Tibial artery (tissue), 4 donors: ENCODE measurements at regions not wholly inside any gene's neighbourhood (a gene's known extent, or its start where the extent isn't known, plus 50 kb on each side); places are given as distances from the start of the nearest gene placed in this dataset.

Source experiments
- DNase-seq, 2 donors: peaks; one replicate each; pipeline ENCODE4 v3.0.0-alpha.2; 2019
- H3K27ac ChIP-seq, 2 donors: fragments of 200-600 bp; sonication (generic) in 1 of 2; 1 replicate in 1 of 2; 2 replicates in 1 of 2; pipeline ENCODE4 v1.5.1; 2018 to 2019; ENCODE audit warnings: mild to moderate bottlenecking in 1 of 2
- H3K27me3 ChIP-seq, 2 donors: fragments of 200-600 bp; sonication (generic) in 1 of 2; one replicate each; pipeline versions ENCODE4 v1.5.1 to v1.6.0; 2016 to 2019
- H3K36me3 ChIP-seq, 3 donors: fragments of 200-600 bp; sonication (generic) in 2 of 3; one replicate each; pipeline ENCODE4 v1.5.1; 2016 to 2019; ENCODE audit warnings: mild to moderate bottlenecking in 2 of 3
- H3K4me1 ChIP-seq, 4 donors: fragments of 200-600 bp; sonication (generic) in 2 of 4; 1 replicate in 3 of 4; 2 replicates in 1 of 4; pipeline ENCODE4 v1.5.1; 2016 to 2019
- H3K4me3 ChIP-seq, 2 donors: fragments of 200-600 bp; sonication (generic) in 1 of 2; 1 replicate in 1 of 2; 2 replicates in 1 of 2; pipeline ENCODE4 v1.5.1; 2018 to 2019; ENCODE audit warnings: mild to moderate bottlenecking in 2 of 2
- H3K9me3 ChIP-seq, 3 donors: fragments of 200-600 bp; sonication (generic) in 1 of 3; one replicate each; pipeline ENCODE4 v1.5.1; 2016 to 2019
- CTCF ChIP-seq, 2 experiments: fragments of 200-600 bp in 1 of 2; fragments of 450-650 bp in 1 of 2; IDR thresholded peaks; one replicate each; pipeline ENCODE4 v1.5.1; 2017 to 2019; ENCODE audit warnings: antibody characterized with exemption in 2 of 2, mild to moderate bottlenecking in 1 of 2, moderate library complexity in 1 of 2
- intact Hi-C: fragments of 100-400 bp; cut with DNase I; formaldehyde crosslinking; loops from one replicate; pipeline ENCODE4 v1.15.0; 2023; ENCODE audit warnings: low total_unique reads

GRCh38 chr9:684941-685340, 156.6 kb upstream of the DMRT1 start:
- TF ChIP-seq CTCF (IDR thresholded peaks at IDR 0.05), result no peak
- DNase-seq, result no peak
- no peaks in the 10 kb centered on the region for H3K9me3 ChIP-seq
- intact Hi-C loops, result loop anchor here (10.0 kb wide), 1 partner anchor 60 kb away; no protein-coding TSS in a partner anchor
- H3K4me3 ChIP-seq, result peak overlapping the region; percentile 48 to 51
- peaks cover 0 to 73% (median 47%) of the 10 kb centered on the region in 4 donors for H3K4me1 ChIP-seq
- no peaks in the 10 kb centered on the region for H3K27me3 ChIP-seq
- H3K36me3 ChIP-seq, result no peaks in the 10 kb centered on the region
- peak overlapping the region; percentile 82 to 87 for H3K27ac ChIP-seq

- intact Hi-C loops, result loop anchor here (10.0 kb wide), 1 partner anchor 62 kb away; no protein-coding TSS in a partner anchor
- peak; percentile 55 to 76 for DNase-seq
- H3K9me3 ChIP-seq, result no peaks in the 10 kb centered on the region
- peak overlapping the region; percentile 5 to 51 for H3K4me3 ChIP-seq
- no peaks in the 10 kb centered on the region for H3K27me3 ChIP-seq
- no peak for TF ChIP-seq CTCF (IDR thresholded peaks at IDR 0.05)
- H3K36me3 ChIP-seq, result no peaks in the 10 kb centered on the region
- H3K27ac ChIP-seq, result peak overlapping the region; percentile 82 to 87
- peaks cover 0 to 87% (median 56%) of the 10 kb centered on the region in 4 donors for H3K4me1 ChIP-seq
These were observed 155.1 kb upstream of the DMRT1 start for GRCh38 chr9:686321-686813.

GRCh38 chr9:687034-687785, 154.3 kb upstream of the DMRT1 start:
- intact Hi-C loops, result loop anchor here (10.0 kb wide), 1 partner anchor 62 kb away; no protein-coding TSS in a partner anchor
- no peak for DNase-seq
- no peaks in the 10 kb centered on the region for H3K9me3 ChIP-seq
- H3K4me1 ChIP-seq, result peaks cover 0 to 96% (median 63%) of the 10 kb centered on the region in 4 donors
- no peaks in the 10 kb centered on the region for H3K36me3 ChIP-seq
- H3K27me3 ChIP-seq, result no peaks in the 10 kb centered on the region
- H3K27ac ChIP-seq, result peak overlapping the region; percentile 82 to 87
- H3K4me3 ChIP-seq, result peak overlapping the region in 1 of 2 donors; percentile 51
- no peak for TF ChIP-seq CTCF (IDR thresholded peaks at IDR 0.05)

- no peak overlapping the region for H3K4me3 ChIP-seq
- no peaks in the 10 kb centered on the region for H3K36me3 ChIP-seq
- intact Hi-C loops, result loop anchor here (10.0 kb wide), 1 partner anchor 63 kb away; no protein-coding TSS in a partner anchor
- H3K27me3 ChIP-seq, result no peaks in the 10 kb centered on the region
- H3K4me1 ChIP-seq, result peaks cover 0 to 97% (median 66%) of the 10 kb centered on the region in 4 donors
- TF ChIP-seq CTCF (IDR thresholded peaks at IDR 0.05), result no peak
- no peak for DNase-seq
- no peaks in the 10 kb centered on the region for H3K9me3 ChIP-seq
- peak overlapping the region; percentile 82 to 87 for H3K27ac ChIP-seq
These were observed 153.5 kb upstream of the DMRT1 start for GRCh38 chr9:687994-688393.

- intact Hi-C loops, result loop anchor here (5.0 kb wide), 1 partner anchor 47 kb away; no protein-coding TSS in a partner anchor
- no peak for DNase-seq
- Histone ChIP-seq H3K27me3 (no peaks in the 10 kb centered on the region), H3K36me3 (no peaks in the 10 kb centered on the region), H3K27ac (peak overlapping the region; percentile 82 to 87), H3K9me3 (no peaks in the 10 kb centered on the region), H3K4me1 (peaks cover 0 to 90% (median 77%) of the 10 kb centered on the region in 4 donors), H3K4me3 (no peak overlapping the region)
- no peak for TF ChIP-seq CTCF (IDR thresholded peaks at IDR 0.05)
These were observed 150.9 kb upstream of the DMRT1 start for GRCh38 chr9:690517-691111.
